ENCODE measurements at regions not wholly inside any gene's neighbourhood (a gene's known extent, or its start where the extent isn't known, plus 50 kb on each side); places are given as distances from the start of the nearest gene placed in this dataset.
A peak's percentile ranks its signal among the peaks of the same experiment; 100 is the strongest.
"Not testable (repeated sequence)": the region's sequence is repeated elsewhere in the genome, so short reads cannot be mapped to it uniquely, and the experiment has no call there.

- FAIRE-seq (no peak), DNase-seq (ENCODE audit: low spot score) (no peak)
Measured at GRCh38 chrX:113935518-113935917, 648.4 kb upstream of the HTR2C start.

- FAIRE-seq (no peak), DNase-seq (ENCODE audit: low spot score) (no peak)
Measured at GRCh38 chrX:113933931-113934330, 650.0 kb upstream of the HTR2C start.

- DNase-seq (ENCODE audit: low spot score), result peak; percentile 5
Measured at GRCh38 chrX:113929004-113929403, 654.9 kb upstream of the HTR2C start.

GRCh38 chrX:113920661-113921060 is 663.2 kb upstream of the HTR2C start:
- no peak for DNase-seq (ENCODE audit: low spot score)
- no peak for FAIRE-seq

More at GRCh38 chrX:113929004-113929403, 654.9 kb upstream of the HTR2C start:
- FAIRE-seq, result peak; percentile 23

GRCh38 chrX:113919387-113919786 is 664.5 kb upstream of the HTR2C start:
- DNase-seq (ENCODE audit: low spot score) (no peak), FAIRE-seq (no peak)

GRCh38 chrX:113906168-113906567 is 677.7 kb upstream of the HTR2C start:
- FAIRE-seq (no peak), DNase-seq (ENCODE audit: low spot score) (no peak)

GRCh38 chrX:113892891-113893290 is 691.0 kb upstream of the HTR2C start:
- no peak for DNase-seq (ENCODE audit: low spot score)
- no peak for FAIRE-seq

- FAIRE-seq (no peak), DNase-seq (ENCODE audit: low spot score) (no peak)
Measured at GRCh38 chrX:113892401-113892800, 691.5 kb upstream of the HTR2C start.

- FAIRE-seq (no peak), DNase-seq (ENCODE audit: low spot score) (no peak)
Measured at GRCh38 chrX:113873056-113873455, 710.8 kb upstream of the HTR2C start.

GRCh38 chrX:113868711-113869110 is 715.2 kb upstream of the HTR2C start:
- FAIRE-seq (no peak), DNase-seq (ENCODE audit: low spot score) (no peak)

GRCh38 chrX:113868177-113868576 is 715.7 kb upstream of the HTR2C start:
- DNase-seq (ENCODE audit: low spot score) (no peak), FAIRE-seq (no peak)

GRCh38 chrX:113849408-113849807 is 734.5 kb upstream of the HTR2C start:
- FAIRE-seq, result no peak
- no peak for DNase-seq (ENCODE audit: low spot score)

- DNase-seq (ENCODE audit: low spot score) (no peak), FAIRE-seq (no peak)
Measured at GRCh38 chrX:113833096-113834055, 750.5 kb upstream of the HTR2C start.

GRCh38 chrX:113828470-113828869 is 755.4 kb upstream of the HTR2C start:
- DNase-seq (ENCODE audit: low spot score) (no peak), FAIRE-seq (no peak)

GRCh38 chrX:113818346-113818745 is 765.5 kb upstream of the HTR2C start:
- no peak for FAIRE-seq

GRCh38 chrX:113804819-113805218 is 779.1 kb upstream of the HTR2C start:
- no peak for FAIRE-seq
- DNase-seq (ENCODE audit: low spot score), result no peak

More at GRCh38 chrX:113818346-113818745, 765.5 kb upstream of the HTR2C start:
- no peak for DNase-seq (ENCODE audit: low spot score)

- DNase-seq (ENCODE audit: low spot score) (no peak), FAIRE-seq (no peak)
Measured at GRCh38 chrX:113804291-113804690, 779.6 kb upstream of the HTR2C start.

GRCh38 chrX:113802837-113803236 is 781.0 kb upstream of the HTR2C start:
- no peak for DNase-seq (ENCODE audit: low spot score)
- FAIRE-seq, result no peak

GRCh38 chrX:113800955-113801354 is 782.9 kb upstream of the HTR2C start:
- FAIRE-seq, result no peak
- no peak for DNase-seq (ENCODE audit: low spot score)

GRCh38 chrX:113793563-113793962 is 790.3 kb upstream of the HTR2C start:
- FAIRE-seq, result no peak
- no peak for DNase-seq (ENCODE audit: low spot score)

GRCh38 chrX:113790987-113791386 is 792.9 kb upstream of the HTR2C start:
- no peak for DNase-seq (ENCODE audit: low spot score)
- no peak for FAIRE-seq

- not testable (repeated sequence) for DNase-seq (ENCODE audit: low spot score); FAIRE-seq
Measured at GRCh38 chrX:113784754-113785153, 799.1 kb upstream of the HTR2C start.

- DNase-seq (ENCODE audit: low spot score), result no peak
- FAIRE-seq, result no peak
Measured at GRCh38 chrX:113770806-113771205, 813.1 kb upstream of the HTR2C start.

All from RCC 7860 (cell line).